Muscle layer of duodenum (tissue), 2 donors: ENCODE measurements at regions not wholly inside any gene's neighbourhood (a gene's known extent, or its start where the extent isn't known, plus 50 kb on each side); places are given as distances from the start of the nearest gene placed in this dataset.

ENCODE experiments used
- H3K27ac ChIP-seq: one replicate; pipeline ENCODE4 v1.7.0; 2013; ENCODE audit warnings: mild to moderate bottlenecking, low read length
- H3K27me3 ChIP-seq: one replicate; pipeline ENCODE4 v1.7.0; 2013; ENCODE audit warnings: low read depth, mild to moderate bottlenecking, control low read depth, low read length
- H3K36me3 ChIP-seq, 2 donors: one replicate each; pipeline ENCODE4 v1.7.0; 2013; ENCODE audit warnings: low read length in 2 of 2, control low read depth in 1 of 2, mild to moderate bottlenecking in 1 of 2; ENCODE audit not compliant: insufficient read depth in 2 of 2, control insufficient read depth in 1 of 2
- H3K4me1 ChIP-seq, 2 donors: one replicate each; pipeline ENCODE4 v1.7.0; 2013; ENCODE audit warnings: low read length in 2 of 2, mild to moderate bottlenecking in 2 of 2, control low read depth in 1 of 2, moderate library complexity in 1 of 2; ENCODE audit not compliant: insufficient read depth in 2 of 2, control insufficient read depth in 1 of 2
- H3K4me3 ChIP-seq, 2 donors: one replicate each; pipeline ENCODE4 v1.7.0; 2013; ENCODE audit warnings: low read length in 2 of 2, low read depth in 1 of 2, mild to moderate bottlenecking in 1 of 2
- H3K9me3 ChIP-seq, 2 donors: one replicate each; pipeline ENCODE4 v1.7.0; 2013; ENCODE audit warnings: low read length in 2 of 2, control low read depth in 1 of 2, mild to moderate bottlenecking in 1 of 2; ENCODE audit not compliant: control insufficient read depth in 1 of 2
- donor health status: healthy.

DNA sequence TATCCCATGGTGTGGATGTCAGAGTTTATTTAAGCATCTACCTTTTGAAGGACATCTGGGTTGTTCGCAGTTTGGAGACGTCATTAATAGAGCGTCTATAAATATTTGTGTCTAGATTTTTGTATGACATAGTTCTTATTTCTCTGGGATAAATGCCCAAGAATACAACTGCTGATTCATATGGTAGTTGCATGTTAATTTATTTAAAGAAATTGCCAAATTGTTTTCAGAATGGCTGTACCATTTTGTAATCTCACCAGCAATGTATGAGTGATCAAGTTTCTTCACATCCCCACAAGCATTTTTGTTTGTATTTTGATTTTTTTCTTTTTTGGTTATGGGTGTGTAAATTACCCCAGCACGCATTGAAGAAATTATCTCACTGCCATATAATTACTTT, 656.9 kb downstream of the NTRK3 start:
- Histone ChIP-seq H3K36me3 (no peaks in the 10 kb centered on the region), H3K27me3 (no peaks in the 10 kb centered on the region), H3K27ac (no peak overlapping the region), H3K9me3 (no peaks in the 10 kb centered on the region), H3K4me1 (no peaks in the 10 kb centered on the region), H3K4me3 (no peak overlapping the region)

DNA sequence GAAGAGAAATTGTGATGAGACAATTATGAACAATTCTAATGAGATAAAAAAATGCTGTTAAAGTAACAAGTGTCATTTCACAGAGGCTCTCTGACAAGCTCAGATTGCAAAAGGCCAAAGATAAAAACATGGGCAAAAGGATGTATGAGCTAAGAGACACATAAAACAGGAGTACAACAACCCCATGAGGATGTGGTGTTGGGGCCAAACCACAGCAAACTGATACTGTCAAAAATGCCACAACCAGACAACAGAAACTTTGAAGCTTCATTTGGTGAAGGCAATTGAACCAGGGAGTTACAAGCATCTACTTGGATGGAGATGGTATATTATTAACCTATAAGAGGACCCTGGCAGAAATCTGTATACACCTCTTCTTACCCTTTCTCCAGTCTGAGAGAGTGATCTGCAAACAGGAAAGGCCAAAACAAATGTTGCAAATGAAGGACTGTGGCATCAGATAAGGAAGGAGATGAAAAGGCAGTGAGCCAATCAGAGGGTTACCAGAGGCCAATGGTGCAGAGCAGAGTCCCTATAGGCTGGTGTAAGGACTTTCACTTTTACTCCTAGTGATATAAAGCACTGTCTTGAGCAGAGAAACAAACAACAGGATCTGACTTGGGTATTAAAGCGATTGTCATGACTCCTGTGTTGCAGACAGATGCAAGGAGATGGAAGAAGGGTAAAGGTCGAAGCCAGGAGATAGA, 659.0 kb downstream of the NTRK3 start:
- H3K27me3 ChIP-seq, result no peaks in the 10 kb centered on the region
- no peak overlapping the region for H3K4me3 ChIP-seq
- peaks cover 0 to 3% of the 10 kb centered on the region in 2 donors for H3K9me3 ChIP-seq
- H3K4me1 ChIP-seq, result no peaks in the 10 kb centered on the region
- H3K36me3 ChIP-seq, result no peaks in the 10 kb centered on the region
- no peak overlapping the region for H3K27ac ChIP-seq

DNA sequence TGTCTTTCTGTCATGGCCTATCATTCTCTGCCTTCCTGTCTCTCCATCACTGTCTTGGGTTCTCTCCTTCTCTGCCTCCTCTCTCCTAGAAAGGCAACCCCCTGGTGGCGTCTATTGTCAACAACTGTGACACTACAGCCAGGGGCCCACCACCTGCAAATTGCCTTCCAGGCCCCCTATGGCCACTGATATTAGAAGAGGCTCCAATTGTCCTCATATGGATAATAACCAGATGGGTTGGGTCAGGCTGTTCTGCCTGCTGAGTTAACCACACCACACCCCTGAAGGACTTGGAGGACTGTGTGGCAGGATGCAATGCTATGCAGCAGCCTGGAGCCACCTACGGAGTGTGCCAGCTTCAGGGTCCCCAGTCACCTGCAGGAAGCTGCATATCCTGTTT, 665.0 kb downstream of the NTRK3 start:
- Histone ChIP-seq H3K4me1 (no peaks in the 10 kb centered on the region), H3K4me3 (no peak overlapping the region), H3K36me3 (no peaks in the 10 kb centered on the region), H3K27me3 (no peaks in the 10 kb centered on the region), H3K27ac (no peak overlapping the region), H3K9me3 (peaks cover 0 to 3% of the 10 kb centered on the region in 2 donors)

DNA sequence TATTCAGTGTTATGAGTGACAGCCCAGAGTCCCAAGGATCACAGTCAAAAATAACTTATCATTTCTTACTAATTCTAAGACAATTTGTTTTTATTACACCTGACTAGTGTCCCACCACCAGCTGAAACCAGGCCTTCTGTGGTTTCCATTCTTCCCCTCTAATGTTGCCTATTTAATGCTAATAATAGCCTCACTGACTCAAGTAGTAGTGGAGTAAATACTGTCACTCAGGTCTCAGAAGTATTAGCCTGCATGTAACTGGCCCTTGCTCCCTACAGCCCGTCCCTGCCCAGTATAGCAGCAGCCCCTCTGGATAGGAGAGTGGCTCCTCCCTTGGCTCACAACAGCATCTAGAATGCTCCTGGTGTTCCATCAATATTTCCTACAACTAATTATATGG, 665.5 kb downstream of the NTRK3 start:
- no peaks in the 10 kb centered on the region for H3K4me1 ChIP-seq
- H3K27ac ChIP-seq, result no peak overlapping the region
- no peaks in the 10 kb centered on the region for H3K36me3 ChIP-seq
- H3K9me3 ChIP-seq, result peaks cover 0 to 3% of the 10 kb centered on the region in 2 donors
- no peak overlapping the region for H3K4me3 ChIP-seq
- H3K27me3 ChIP-seq, result no peaks in the 10 kb centered on the region

DNA sequence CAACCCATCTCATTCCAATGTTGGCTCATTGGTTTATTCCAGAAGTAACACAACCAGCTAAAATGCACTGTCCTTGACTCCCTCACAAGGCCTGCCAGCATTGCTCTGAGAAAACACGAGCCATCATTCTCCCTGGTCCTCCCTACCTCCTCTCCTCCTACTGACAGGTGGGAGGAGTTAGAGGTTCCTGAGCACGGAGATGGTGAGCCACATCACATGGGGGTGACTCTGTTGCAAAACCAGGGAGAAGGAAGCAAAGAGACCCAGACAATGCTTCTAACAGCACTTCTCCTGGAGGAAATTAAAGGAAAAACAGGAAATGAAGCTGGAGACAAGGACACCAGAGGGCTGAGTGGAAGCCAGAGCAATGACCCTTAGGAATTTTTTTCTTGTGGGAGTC, 667.4 kb downstream of the NTRK3 start:
- Histone ChIP-seq H3K4me1 (no peaks in the 10 kb centered on the region), H3K36me3 (no peaks in the 10 kb centered on the region), H3K27me3 (no peaks in the 10 kb centered on the region), H3K27ac (no peak overlapping the region), H3K4me3 (no peak overlapping the region), H3K9me3 (peaks cover 0 to 3% of the 10 kb centered on the region in 2 donors)

- no peaks in the 10 kb centered on the region for H3K9me3 ChIP-seq
- no peak overlapping the region for H3K4me3 ChIP-seq
- H3K36me3 ChIP-seq, result no peaks in the 10 kb centered on the region
- no peaks in the 10 kb centered on the region for H3K27me3 ChIP-seq
- H3K27ac ChIP-seq, result no peak overlapping the region
- no peaks in the 10 kb centered on the region for H3K4me1 ChIP-seq
These were observed 674.4 kb downstream of the NTRK3 start for GRCh38 chr15:87582169-87582568.

- no peak overlapping the region for H3K4me3 ChIP-seq
- no peaks in the 10 kb centered on the region for H3K36me3 ChIP-seq
- no peaks in the 10 kb centered on the region for H3K9me3 ChIP-seq
- no peaks in the 10 kb centered on the region for H3K4me1 ChIP-seq
- no peak overlapping the region for H3K27ac ChIP-seq
- no peaks in the 10 kb centered on the region for H3K27me3 ChIP-seq
These were observed 677.0 kb downstream of the NTRK3 start for GRCh38 chr15:87579537-87579936.

- Histone ChIP-seq H3K36me3 (no peaks in the 10 kb centered on the region), H3K4me1 (no peaks in the 10 kb centered on the region), H3K9me3 (no peaks in the 10 kb centered on the region), H3K27me3 (no peaks in the 10 kb centered on the region), H3K27ac (no peak overlapping the region), H3K4me3 (no peak overlapping the region)
These were observed 677.8 kb downstream of the NTRK3 start for GRCh38 chr15:87578776-87579175.

- Histone ChIP-seq H3K9me3 (no peaks in the 10 kb centered on the region), H3K4me1 (no peaks in the 10 kb centered on the region), H3K4me3 (no peak overlapping the region), H3K27ac (no peak overlapping the region), H3K36me3 (no peaks in the 10 kb centered on the region), H3K27me3 (no peaks in the 10 kb centered on the region)
These were observed 679.2 kb downstream of the NTRK3 start for GRCh38 chr15:87577336-87577735.

- Histone ChIP-seq H3K4me3 (no peak overlapping the region), H3K27me3 (no peaks in the 10 kb centered on the region), H3K4me1 (no peaks in the 10 kb centered on the region), H3K27ac (no peak overlapping the region), H3K9me3 (no peaks in the 10 kb centered on the region), H3K36me3 (no peaks in the 10 kb centered on the region)
These were observed 679.9 kb downstream of the NTRK3 start for GRCh38 chr15:87576486-87577176.

- no peaks in the 10 kb centered on the region for H3K27me3 ChIP-seq
- no peak overlapping the region for H3K4me3 ChIP-seq
- H3K9me3 ChIP-seq, result no peaks in the 10 kb centered on the region
- no peak overlapping the region for H3K27ac ChIP-seq
- no peaks in the 10 kb centered on the region for H3K4me1 ChIP-seq
- H3K36me3 ChIP-seq, result no peaks in the 10 kb centered on the region
These were observed 680.6 kb downstream of the NTRK3 start for GRCh38 chr15:87575896-87576473.
